HG03097 (cell line): ENCODE measurements at regions not wholly inside any gene's neighbourhood (a gene's known extent, or its start where the extent isn't known, plus 50 kb on each side); places are given as distances from the start of the nearest gene placed in this dataset.
"Not testable (repeated sequence)": the region's sequence is repeated elsewhere in the genome, so short reads cannot be mapped to it uniquely, and the experiment has no call there.

Experiments used
- ATAC-seq: cut with Tn5 transposase; IDR thresholded peaks from one replicate; pipeline ENCODE4 v1.9.1; 2021; ENCODE audit not compliant: unreplicated experiment, low FRiP score

GRCh38 chr2:53067533-53067932 lies 700.1 kb upstream of the CHAC2 start:
- no peak for ATAC-seq

- no peak for ATAC-seq
Observed at GRCh38 chr2:53067056-53067455, 700.5 kb upstream of the CHAC2 start.

- no peak for ATAC-seq
Observed at GRCh38 chr2:53064154-53064553, 703.5 kb upstream of the CHAC2 start.

- ATAC-seq, result no peak
Observed at GRCh38 chr2:53058526-53058925, 709.1 kb upstream of the CHAC2 start.

GRCh38 chr2:53053937-53054336 lies 713.7 kb upstream of the CHAC2 start:
- ATAC-seq, result no peak

- ATAC-seq, result no peak
Observed at GRCh38 chr2:53051157-53051556, 716.4 kb upstream of the CHAC2 start.

GRCh38 chr2:53040536-53041229 lies 726.9 kb upstream of the CHAC2 start:
- no peak for ATAC-seq

GRCh38 chr2:53036196-53036595 lies 731.4 kb upstream of the CHAC2 start:
- no peak for ATAC-seq

- no peak for ATAC-seq
Observed at GRCh38 chr2:53035153-53035552, 732.5 kb upstream of the CHAC2 start.

GRCh38 chr2:53033411-53033810 lies 734.2 kb upstream of the CHAC2 start:
- no peak for ATAC-seq

- ATAC-seq, result no peak
Observed at GRCh38 chr2:53028746-53029423, 738.7 kb upstream of the CHAC2 start.

- no peak for ATAC-seq
Observed at GRCh38 chr2:53028225-53028624, 739.4 kb upstream of the CHAC2 start.

GRCh38 chr2:53022248-53022647 lies 745.4 kb upstream of the CHAC2 start:
- ATAC-seq, result not testable (repeated sequence)

- ATAC-seq, result no peak
Observed at GRCh38 chr2:53021828-53022227, 745.8 kb upstream of the CHAC2 start.

GRCh38 chr2:53021292-53021691 lies 746.3 kb upstream of the CHAC2 start:
- ATAC-seq, result no peak

GRCh38 chr2:53018825-53019425 lies 748.7 kb upstream of the CHAC2 start:
- no peak for ATAC-seq

GRCh38 chr2:53006980-53007379 lies 760.6 kb upstream of the CHAC2 start:
- ATAC-seq, result no peak

- no peak for ATAC-seq
Observed at GRCh38 chr2:53004413-53004812, 763.2 kb upstream of the CHAC2 start.

- no peak for ATAC-seq
Observed at GRCh38 chr2:52995424-52995823, 772.2 kb upstream of the CHAC2 start.

GRCh38 chr2:52976143-52976949 lies 791.3 kb upstream of the CHAC2 start:
- no peak for ATAC-seq

- no peak for ATAC-seq
Observed at GRCh38 chr2:52974127-52974526, 793.5 kb upstream of the CHAC2 start.
